Nucleus accumbens (tissue), 56 donors: ENCODE measurements at regions not wholly inside any gene's neighbourhood (a gene's known extent, or its start where the extent isn't known, plus 50 kb on each side); places are given as distances from the start of the nearest gene placed in this dataset.
"Not testable (repeated sequence)": the region's sequence is repeated elsewhere in the genome, so short reads cannot be mapped to it uniquely, and the experiment has no call there.

ENCODE experiments used
- DNase-seq, 56 donors: peaks; one replicate each; lab custom pipeline; 2025; lab: John Stamatoyannopoulos, UW

GRCh38 chr4:136036744-136037143 lies 1495.5 kb downstream of the PCDH18 start:
- no peak for DNase-seq

GRCh38 chr4:136032391-136032790 lies 1499.9 kb downstream of the PCDH18 start:
- DNase-seq = no peak

DNA sequence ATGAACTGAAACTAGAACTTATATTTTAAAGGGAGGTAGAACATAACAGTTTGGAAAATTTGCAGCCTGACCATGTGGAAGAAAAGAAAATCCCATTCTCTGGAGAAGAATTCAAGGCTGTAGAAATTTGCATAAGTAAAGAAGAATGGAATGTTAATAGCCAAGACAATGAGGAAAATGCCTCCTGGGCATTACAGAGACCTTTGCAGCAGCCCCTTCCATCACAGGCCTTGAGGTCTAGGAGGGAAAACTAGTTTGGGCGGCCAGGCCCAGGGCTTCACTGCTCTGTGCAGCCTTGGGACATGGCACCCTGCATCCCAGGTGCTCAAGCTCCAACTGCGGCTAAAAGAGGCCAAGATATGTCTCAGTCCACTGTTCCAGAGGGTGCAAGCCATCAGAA lies 1506.8 kb downstream of the PCDH18 start:
- no peak for DNase-seq

- DNase-seq = no peak
These were observed 1514.7 kb downstream of the PCDH18 start for GRCh38 chr4:136017556-136017955.

DNA sequence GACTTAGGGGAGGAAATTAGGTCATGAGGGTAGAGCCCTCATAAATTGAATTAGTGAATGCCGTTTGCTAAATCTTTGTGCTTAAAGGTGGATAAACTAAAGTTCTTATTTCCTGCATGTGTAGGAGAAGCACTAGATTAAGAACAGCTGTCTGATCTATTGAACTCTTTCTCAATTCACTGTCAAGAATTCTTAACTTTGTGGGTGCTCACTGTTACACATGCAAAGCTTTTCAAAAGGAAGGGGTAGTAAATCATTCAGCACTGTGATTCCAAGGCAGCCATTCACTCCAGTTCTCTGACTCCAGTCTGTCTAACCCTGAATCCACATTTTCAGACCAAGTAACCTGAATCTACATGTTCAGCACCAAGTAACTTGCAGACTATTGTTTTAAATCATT lies 1520.1 kb downstream of the PCDH18 start:
- no peak for DNase-seq

DNA sequence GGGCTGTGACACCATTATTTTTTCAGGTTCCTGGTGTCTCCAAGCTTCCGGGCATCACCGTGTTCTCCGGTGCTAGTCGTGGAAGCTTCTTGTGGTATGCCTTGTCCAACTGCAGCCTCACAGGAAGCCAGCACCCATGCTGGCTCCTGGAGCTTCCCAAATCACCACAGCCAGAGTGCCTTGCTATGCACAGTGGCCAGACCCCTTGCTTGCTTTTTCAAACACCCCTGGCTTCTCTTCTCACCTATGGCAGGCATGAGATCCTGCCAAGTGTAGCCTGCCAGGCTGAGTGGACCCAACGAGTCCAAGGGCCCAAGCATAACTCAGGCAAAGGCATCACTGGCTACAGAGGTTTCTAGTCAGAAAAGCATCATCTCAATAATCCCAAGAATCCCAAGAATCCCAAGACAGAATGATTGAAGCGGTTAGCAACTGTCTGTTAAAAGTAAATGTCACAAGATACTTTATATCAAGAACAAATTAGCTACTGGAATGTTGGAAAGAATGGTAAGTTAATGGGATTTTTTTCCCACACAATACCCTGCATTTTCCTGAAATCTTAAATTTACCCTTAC lies 1522.9 kb downstream of the PCDH18 start:
- DNase-seq = no peak

DNA sequence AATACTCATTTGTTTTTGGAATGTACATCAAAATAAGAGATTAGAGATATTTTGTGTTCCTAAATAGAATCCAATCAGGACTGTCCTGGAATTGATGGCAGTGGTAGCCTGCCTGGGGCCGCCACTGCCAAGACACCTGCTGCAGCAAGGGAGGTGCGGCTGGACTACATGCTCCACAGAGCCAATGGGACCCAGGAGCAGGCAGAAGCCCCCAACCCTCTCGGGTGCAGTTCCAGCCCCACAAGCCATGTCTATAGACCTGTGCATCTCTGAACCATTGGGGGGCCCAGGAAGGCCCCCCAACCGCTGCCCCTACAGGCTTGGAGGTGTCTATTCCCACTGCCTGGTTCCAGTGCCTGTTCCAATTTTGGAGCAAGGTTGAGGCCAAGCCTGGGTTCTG lies 1524.3 kb downstream of the PCDH18 start:
- no peak for DNase-seq

- no peak for DNase-seq
These were observed 1530.0 kb downstream of the PCDH18 start for GRCh38 chr4:136002316-136002715.

DNA sequence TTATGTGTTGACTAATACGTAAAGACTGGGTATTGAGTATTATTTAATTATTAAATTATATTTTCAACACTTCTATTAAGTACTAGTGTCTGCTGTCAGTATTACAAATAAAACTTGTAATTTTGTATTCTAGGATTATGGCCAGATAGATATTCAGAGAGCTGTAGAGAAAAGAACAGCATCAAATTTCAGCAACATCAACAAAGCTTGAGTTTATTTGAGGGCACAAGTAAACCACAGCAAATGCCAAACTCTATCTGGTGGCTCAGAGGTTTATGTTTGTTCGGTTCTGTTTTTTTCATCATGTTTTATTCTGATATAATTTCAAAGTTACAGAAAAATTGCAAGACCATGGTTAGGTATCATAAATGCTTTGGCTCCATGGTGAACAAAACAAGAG lies 1530.5 kb downstream of the PCDH18 start:
- no peak for DNase-seq

DNA sequence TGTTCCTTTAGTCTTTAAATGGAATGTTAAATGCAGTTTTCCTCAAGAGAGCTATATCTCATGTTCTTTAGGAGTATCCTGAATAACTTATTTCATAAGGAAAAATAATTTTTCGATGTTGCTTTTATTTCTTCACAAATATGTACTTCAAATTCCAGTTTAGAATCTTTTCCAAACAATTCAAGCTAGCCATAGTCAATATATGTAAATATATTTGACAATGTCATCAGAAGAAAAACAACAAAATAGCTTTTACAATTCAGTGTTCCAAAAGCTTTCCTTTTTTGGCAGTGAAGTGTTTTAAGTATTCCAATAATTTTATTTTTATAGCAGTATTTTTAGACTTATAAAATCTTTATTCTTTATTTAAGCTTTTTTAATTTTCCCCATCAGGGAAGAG lies 1532.0 kb downstream of the PCDH18 start:
- no peak for DNase-seq

DNA sequence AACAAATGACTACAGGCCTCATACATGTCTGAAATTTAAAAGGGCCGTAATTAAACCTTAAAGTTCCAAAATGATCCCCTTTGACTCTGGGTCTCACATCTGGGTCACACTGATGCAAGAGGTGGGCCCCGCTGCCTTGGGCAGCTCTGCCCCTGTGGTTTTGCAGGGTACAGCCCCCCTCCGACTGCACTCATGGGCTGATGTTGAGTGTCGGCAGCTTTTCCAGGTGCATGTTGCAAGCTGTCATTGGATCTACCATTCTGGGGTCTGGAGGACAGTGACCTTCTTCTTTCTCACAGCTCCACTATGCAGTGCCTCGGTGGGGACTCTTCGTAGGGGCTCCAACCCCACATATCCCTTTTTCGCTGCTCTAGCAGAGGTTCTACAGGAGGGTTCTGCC lies 1537.9 kb downstream of the PCDH18 start:
- DNase-seq = no peak

GRCh38 chr4:135976860-135977259 lies 1555.4 kb downstream of the PCDH18 start:
- DNase-seq = no peak

DNA sequence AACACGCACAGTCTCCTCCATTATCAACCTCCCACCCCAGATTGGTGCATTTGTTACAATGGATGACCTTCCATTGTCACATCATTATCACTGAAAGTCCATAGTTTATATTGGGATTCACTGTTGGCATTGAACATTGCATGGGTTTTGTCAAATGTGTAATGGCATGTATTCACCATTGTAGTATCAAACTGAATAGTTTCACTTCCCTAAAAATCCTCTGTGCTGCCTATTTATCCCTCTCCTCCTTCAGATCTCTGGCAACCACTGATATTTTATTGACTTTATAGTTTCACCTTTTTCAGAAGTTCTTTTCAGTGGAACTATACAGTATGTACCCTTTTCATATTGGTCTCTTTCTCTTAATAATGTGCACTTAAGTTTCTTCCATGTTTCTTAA lies 1565.4 kb downstream of the PCDH18 start:
- DNase-seq = no peak

- DNase-seq = no peak
These were observed 1569.3 kb downstream of the PCDH18 start for GRCh38 chr4:135963009-135963408.

GRCh38 chr4:135949931-135950330 lies 1582.4 kb downstream of the PCDH18 start:
- no peak for DNase-seq

DNA sequence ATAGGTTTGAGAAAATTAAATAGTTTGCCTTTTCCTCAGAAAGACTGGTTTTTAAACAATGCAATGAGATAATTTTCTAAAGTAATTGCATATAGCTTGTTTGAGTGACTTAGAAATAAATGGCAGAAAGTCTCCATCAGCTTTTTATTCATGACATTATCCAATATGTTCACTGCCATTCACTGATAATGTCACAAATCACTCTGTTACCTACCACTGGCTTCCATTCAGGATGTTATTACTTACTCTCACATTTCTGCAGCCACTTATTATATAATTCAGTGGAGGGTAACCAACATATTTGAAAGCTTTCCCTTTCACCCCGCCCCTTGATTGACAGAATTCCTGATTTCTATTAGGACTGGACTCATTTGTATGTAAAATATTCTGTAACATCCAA lies 1583.5 kb downstream of the PCDH18 start:
- DNase-seq = no peak

GRCh38 chr4:135941671-135942070 lies 1590.6 kb downstream of the PCDH18 start:
- DNase-seq = no peak

DNA sequence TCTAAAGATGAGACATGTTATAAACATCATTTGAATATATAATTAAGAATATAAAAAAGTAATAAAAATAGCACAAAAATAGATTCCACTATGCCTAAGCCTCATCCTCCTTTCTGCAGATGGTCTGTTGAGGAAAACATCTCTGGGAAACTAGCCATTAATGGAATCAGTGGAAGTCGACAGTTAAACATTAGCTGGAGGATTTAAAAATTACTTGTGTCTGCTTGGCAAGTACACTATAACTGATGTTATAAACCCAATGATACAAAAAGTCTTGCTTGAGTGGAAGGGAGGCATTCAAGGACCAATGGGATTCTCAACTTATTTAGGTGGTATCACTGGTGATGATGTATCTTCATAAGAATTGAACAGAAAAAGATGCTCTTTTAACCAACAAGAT lies 1598.3 kb downstream of the PCDH18 start:
- DNase-seq = no peak

DNA sequence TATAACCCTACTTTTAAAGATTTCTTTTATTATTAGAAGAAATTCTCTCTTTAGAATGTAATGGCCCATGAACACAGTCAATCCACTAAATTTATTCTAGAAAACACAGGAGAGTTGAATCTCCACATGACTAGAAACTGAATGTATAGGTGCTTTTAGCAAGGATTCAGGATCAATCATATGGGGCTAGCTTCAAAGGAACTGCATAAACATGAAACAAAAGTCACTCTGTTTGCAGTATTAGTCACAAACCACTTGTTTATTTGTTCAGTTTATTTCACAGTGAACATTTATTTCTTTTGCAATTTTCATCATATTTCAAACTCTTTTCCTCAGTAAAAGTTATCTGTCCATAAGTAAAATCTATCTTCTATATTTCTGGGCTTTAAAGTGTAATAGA lies 1604.6 kb downstream of the PCDH18 start:
- no peak for DNase-seq

DNA sequence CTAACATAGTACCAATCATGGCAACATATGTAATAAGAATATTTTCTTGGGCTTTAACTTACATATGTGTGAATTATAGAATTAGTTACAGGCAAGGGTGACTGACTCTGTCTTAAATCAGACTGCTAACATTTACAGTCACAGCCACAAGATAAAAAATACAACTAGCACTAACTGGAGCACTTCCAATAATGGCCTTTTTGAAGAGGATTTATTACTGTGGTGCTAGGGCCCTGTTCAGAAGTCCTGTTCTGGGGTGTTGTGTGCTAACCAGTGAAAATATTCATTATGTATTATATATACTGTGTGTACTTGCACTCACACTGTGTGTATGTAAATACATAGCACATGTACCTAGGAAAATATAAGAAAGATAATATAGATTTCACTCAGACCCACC lies 1611.2 kb downstream of the PCDH18 start:
- DNase-seq = no peak

DNA sequence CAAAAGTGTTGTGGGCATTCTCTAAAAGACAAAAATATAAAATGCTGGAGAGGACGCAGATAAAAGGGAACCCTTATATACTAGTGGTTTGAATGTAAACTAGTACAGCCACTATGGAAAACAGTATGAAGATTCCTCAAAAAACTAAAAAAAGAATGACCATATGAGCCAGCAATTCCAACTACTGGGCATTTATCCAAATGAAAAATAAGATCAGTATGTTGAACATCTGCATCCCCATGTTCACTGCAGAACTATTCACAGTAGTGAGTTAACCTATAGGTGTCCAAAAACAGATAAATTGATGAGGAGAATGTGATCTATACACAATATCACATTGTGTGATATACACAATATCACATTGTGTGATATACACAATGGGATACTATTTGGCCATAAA lies 1615.3 kb downstream of the PCDH18 start:
- no peak for DNase-seq

- no peak for DNase-seq
These were observed 1631.3 kb downstream of the PCDH18 start for GRCh38 chr4:135900956-135901355.

DNA sequence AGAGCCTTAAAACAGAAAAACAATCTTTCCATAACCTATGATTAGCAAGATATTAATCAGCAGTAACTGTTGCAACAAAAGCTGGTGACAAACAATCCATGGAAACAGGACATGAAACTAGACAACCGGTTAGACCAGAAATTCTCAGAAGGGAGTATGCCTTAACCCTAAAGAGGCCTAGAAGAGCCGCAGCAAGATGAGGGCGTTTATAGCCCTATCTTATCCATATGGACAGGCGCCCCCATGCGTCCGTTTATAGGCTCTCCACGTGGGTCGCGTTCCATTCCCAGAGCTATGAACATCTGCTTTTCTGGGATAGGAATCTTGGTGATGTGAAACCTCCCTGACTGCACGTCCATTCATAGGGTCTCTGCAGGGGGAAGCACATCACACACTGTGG lies 1662.7 kb upstream of the PABPC4L start:
- not testable (repeated sequence) for DNase-seq
